Body of pancreas (tissue), 4 donors: ENCODE measurements at regions not wholly inside any gene's neighbourhood (a gene's known extent, or its start where the extent isn't known, plus 50 kb on each side); places are given as distances from the start of the nearest gene placed in this dataset.

ENCODE experiments used
- CTCF ChIP-seq, 7 experiments: fragments of 450-650 bp in 4 of 7; fragments of 200-600 bp in 3 of 7; sonication (generic) in 3 of 7; IDR thresholded peaks; one replicate each; pipeline ENCODE4 v1.5.1; 2016 to 2019; ENCODE audit warnings: antibody characterized with exemption in 7 of 7
- POLR2A ChIP-seq, 3 donors: fragments of 450-650 bp; IDR thresholded peaks; one replicate each; pipeline ENCODE4 v1.6.1; 2016; ENCODE audit warnings: antibody characterized with exemption in 3 of 3, mild to moderate bottlenecking in 2 of 3

- TF ChIP-seq CTCF (IDR thresholded peaks at IDR 0.05): no peak
- no peak for TF ChIP-seq POLR2A (IDR thresholded peaks at IDR 0.05)
These were observed 268.0 kb upstream of the IRX3 start for GRCh38 chr16:54554581-54554980.
